AG08395 (cell line): ENCODE measurements at regions not wholly inside any gene's neighbourhood (a gene's known extent, or its start where the extent isn't known, plus 50 kb on each side); places are given as distances from the start of the nearest gene placed in this dataset.
"Not testable (repeated sequence)": the region's sequence is repeated elsewhere in the genome, so short reads cannot be mapped to it uniquely, and the experiment has no call there.

Experiments
- DNase-seq: peaks from one replicate; pipeline ENCODE4 v3.0.0; 2012; ENCODE audit warnings: mixed read lengths, low spot score

DNA sequence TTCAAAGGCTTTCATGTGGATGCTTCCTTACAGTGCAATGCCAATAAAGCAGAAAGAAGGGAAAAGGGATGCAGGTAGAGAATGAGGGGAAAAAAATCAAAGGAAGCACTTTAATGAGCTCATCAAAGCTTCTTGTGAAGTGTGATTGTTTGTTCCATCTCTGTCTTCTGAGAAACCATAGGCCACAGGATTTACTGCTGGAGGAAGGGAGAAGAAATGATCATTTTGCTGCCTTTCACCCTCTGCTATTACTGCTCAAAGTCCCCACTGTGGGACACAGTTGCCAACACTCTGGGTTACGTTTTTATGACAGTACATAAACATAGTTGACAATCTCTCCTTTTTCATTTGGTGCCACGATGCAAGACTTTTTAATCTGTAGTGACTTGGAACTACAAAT, 558.0 kb upstream of the TECRL start:
- DNase-seq = no peak

GRCh38 chr4:64960516-64960915, 551.3 kb upstream of the TECRL start:
- no peak for DNase-seq

- no peak for DNase-seq
These were observed 531.4 kb upstream of the TECRL start for GRCh38 chr4:64940698-64941097.

DNA sequence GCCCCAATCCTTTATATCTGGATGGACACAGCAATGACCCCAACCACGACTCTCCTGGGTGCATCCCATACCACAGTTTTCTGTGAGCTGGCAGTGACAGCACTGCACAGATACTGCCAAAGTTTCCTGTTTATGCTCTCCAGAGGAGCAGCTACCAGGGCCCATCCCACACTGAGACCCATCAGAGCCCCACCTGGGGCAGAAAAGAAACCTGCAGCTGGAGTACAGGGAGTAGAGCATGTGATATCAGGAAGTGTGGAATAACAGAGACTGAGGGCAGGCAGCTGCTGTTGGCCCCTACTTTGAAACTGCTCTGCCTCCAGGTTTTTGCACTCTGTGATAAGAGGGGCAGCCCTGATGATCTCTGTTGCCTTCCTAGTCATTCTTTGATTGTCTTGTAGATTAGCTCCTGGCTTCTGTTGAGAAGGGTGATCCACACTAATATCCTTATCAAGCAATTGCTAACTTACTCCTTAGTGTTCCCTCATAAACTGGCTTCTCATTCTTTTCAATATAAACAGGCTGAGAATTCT, 526.3 kb upstream of the TECRL start:
- no peak for DNase-seq

GRCh38 chr4:64911846-64912245, 502.6 kb upstream of the TECRL start:
- no peak for DNase-seq

DNA sequence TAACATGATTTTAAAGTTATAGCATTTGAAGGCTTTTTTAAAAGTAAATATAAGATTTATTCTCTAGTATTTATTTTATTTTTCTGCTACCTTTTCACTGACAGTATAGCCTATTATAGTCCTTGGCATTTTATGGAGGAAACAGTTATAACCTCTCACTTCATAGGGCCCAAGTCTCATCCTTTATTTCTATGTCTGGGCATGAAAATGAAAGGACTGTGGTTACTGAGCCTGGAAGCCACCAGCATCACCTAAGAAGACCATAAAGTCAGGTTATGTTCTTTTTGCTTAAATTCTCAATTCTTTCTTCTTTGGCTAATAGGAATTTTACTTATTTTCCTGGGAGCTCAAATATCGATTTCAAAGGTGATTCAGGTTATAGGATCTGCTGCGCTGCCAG, 494.7 kb upstream of the TECRL start:
- no peak for DNase-seq

DNA sequence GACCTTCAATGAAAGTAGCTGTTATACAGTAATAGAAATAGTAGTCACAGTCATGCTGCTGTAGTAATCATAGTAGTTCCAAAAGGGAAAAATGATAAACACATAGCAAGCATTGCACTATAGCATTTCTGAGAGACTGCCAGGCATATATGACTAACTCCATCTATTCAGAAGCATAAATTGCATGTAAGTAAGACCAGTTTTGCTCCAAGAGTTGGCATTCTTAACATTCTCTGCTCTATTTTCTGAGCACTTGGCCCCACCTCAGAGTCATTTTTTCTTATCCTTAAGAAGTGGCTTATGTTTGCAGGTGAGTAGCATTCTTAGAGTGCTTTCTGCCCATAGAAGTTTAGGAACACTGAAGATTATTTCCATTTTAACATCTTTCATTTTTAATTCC, 490.3 kb upstream of the TECRL start:
- DNase-seq = no peak

DNA sequence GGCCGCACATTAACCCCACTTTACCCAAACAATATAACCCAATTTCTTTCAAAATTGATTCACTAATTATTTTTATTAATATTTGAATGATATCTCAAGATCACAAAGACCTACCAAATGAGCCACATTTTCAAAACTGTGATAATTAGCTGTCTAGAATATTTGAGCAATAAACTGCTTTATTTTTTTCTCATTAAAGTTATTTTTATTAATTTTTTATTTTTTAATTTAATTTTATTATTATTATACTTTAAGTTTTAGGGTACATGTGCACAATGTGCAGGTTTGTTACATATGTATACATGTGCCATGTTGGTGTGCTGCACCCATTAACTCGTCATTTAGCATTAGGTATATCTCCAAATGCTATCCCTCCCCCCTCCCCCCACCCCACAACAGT, 489.8 kb upstream of the TECRL start:
- DNase-seq = not testable (repeated sequence)

- no peak for DNase-seq
These were observed 488.4 kb upstream of the TECRL start for GRCh38 chr4:64897683-64898082.

- DNase-seq = no peak
These were observed 485.8 kb upstream of the TECRL start for GRCh38 chr4:64895031-64895430.

DNA sequence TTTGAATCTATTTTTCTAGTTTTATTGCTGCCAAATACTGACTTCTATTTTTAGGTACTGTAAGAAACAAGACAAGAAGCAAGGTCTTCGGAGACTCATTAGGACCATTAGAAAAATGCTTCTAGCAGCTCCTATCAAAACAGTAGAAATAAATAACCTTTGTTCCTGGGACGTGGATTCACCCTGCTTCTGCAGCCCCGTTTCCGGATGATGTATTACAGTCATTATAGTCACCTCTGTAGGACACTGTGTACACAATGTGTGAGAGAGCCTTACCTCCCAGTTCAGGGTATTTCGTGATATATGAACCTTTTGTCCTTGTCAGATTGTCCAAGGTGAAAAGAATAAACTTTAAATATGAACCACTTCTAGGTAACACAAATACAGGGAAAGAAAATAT, 484.0 kb upstream of the TECRL start:
- DNase-seq = no peak

DNA sequence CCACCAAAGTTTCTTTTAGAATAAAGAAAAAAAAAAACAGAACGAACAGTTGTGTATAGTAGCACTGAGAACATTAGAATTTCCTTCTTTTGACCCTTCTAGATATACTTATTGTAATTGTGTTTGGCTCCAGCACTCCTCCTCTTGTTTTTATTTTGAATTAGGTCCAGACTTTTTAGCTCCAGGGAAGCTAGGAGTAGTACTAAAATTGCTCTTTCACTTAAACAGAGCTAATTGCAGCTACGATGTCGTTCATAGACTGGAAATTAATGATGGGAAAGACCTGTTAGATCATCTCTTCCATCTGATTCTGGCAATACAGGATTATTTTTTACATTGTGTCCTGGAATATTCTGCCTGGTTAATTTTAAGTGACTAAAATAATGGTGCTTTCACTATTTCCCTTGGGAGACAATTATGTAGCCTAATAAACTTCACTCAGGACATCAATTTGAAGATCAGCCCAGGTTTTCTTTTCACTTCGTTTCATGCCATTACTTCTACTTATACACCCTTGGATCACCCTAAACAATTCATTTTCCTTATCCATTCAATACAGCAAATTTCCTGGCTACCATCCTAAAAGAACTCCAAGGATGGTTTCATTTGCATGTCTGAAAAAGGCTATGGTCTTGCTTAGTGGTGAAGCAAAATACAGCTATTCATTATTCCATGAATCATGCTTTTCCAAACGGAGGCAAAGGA, 480.8 kb upstream of the TECRL start:
- no peak for DNase-seq

DNA sequence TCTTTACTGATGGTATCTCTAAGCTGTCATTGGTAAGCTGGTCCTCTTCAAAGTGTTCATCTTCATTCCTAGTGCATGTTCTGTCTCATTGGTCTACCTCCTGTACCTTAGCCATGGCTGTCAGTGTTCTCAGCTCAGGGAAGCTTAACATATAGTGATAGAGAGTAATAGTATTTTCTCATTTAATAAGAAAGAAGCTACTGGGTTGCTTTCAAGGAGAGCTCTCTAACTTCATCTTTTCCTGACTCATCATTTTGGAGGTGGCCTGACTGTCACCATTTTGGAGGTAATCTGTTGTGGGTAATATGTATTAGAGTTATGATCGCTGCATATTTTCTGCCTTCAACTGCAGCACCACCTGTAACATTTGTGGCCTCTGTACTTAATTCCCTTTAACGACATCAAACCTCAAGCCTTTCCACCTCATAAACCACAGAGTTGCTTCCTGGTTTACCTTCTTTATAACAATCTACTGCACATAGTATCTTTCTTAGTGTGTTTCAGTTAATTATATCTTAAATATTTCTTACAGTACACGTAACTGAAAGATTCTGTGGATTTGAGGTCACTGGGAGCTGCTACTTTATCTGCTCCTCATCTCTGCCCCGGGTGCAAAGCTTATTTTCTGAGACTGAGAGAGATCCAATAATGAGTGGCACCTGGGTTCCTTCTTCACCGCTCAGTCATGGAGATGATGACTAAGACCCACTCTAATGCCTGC, 474.0 kb upstream of the TECRL start:
- no peak for DNase-seq

- DNase-seq = no peak
These were observed 473.2 kb upstream of the TECRL start for GRCh38 chr4:64882311-64883086.

- no peak for DNase-seq
These were observed 471.3 kb upstream of the TECRL start for GRCh38 chr4:64880557-64880956.

DNA sequence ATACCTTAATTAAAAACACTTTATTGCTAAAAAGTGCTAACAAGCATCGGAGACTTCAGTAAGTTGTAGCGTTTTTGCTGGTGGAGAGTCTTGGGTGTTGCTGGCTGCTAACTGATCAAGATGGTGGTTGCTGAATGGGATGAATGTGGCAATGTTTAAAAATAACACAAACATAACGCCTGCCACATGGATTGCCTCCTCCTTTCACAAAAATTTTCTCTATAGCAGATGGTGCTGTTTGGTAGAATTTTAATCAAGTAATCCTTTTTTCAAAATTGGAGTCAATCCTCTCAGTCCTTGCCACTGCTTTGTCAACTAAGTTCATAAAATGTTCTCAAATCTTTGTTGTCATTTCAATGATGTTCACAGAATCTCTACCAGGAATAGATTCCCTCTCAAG, 466.8 kb upstream of the TECRL start:
- no peak for DNase-seq

GRCh38 chr4:64870558-64870957, 461.3 kb upstream of the TECRL start:
- DNase-seq = no peak

DNA sequence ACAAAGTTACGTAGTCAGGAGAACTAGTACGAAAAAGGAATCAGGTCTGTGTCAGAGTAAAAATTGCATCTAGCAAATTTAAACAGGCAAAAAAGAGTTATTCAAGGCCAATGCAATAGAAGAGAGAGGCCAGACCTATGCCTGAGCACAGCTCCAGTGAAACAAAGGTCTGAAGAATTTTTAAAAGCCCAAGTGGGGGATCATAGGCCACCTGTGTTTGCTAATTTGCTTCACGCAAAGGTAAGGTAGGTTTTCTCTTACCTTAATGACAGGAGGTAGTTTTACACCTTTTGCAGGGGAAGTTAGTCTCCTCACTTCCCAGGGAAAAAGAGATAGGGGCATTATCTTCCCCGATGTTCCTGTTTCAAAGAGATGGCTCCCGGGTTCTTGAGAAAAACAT, 448.6 kb upstream of the TECRL start:
- no peak for DNase-seq

GRCh38 chr4:64857198-64857597, 447.9 kb upstream of the TECRL start:
- no peak for DNase-seq

DNA sequence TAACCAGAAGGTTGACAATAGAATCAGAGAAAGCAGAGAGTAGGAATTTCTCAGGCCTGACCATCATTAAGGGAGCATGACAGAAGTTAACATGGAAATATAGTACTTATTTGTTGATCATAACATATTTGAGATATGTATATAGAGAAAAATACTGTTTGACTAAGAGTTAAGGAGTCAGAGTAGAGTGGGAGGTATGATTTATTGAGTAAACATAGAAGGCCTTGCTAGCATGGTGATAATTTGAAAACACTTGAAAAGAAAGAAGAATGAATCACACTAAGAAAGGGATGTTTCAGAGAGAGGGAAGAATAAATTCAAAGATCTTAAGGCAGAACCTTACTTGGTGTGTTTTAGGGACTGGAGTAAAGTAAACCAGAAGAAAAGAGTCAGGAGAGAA, 437.2 kb upstream of the TECRL start:
- no peak for DNase-seq

- no peak for DNase-seq
These were observed 420.5 kb upstream of the TECRL start for GRCh38 chr4:64829749-64830148.

GRCh38 chr4:64824591-64824990, 415.3 kb upstream of the TECRL start:
- no peak for DNase-seq

GRCh38 chr4:64822405-64822804, 413.2 kb upstream of the TECRL start:
- DNase-seq = no peak
